GM12878 (cell line): ENCODE measurements at regions not wholly inside any gene's neighbourhood (a gene's known extent, or its start where the extent isn't known, plus 50 kb on each side); places are given as distances from the start of the nearest gene placed in this dataset.

Source experiments
- ATAC-seq: fragments of 200-7000 bp; cut with Tn5 transposase; 3 replicates; pipeline ENCODE4 v1.9.1; 2020; ENCODE audit warnings: mild to moderate bottlenecking, moderate library complexity
- BruUV-seq: library from RNA; stranded (reverse); fragments of 400-500 nt; replicated peaks from 2 replicates; lab custom pipeline; 2021; lab: Mats Ljungman, UMichigan
- CTCF ChIA-PET: fragments of 300-600 bp; sonication (Branson Sonifier 250); formaldehyde crosslinking; extraction: SDS; loops from one replicate; lab custom pipeline; 2021; ENCODE audit warnings: inconsistent platforms; lab: Yijun Ruan, JAX
- POLR2A ChIA-PET: fragments of 350-600 bp; formaldehyde crosslinking; extraction: SDS; loops from one replicate; lab custom pipeline; 2021; ENCODE audit warnings: inconsistent platforms; lab: Charles Lee
- RAD21 ChIA-PET: fragments of 300-600 bp; sonication (Branson Sonifier 250); formaldehyde crosslinking; loops from one replicate; lab custom pipeline; 2023; ENCODE audit warnings: antibody characterized with exemption; ENCODE audit not compliant: unreplicated experiment; lab: Charles Lee
- SMC1A ChIA-PET: fragments of 300-600 bp; sonication (Branson Sonifier 250); formaldehyde crosslinking; loops from one replicate; lab custom pipeline; 2023; ENCODE audit not compliant: unreplicated experiment, uncharacterized antibody; lab: Charles Lee
- DNase-seq: peaks from one replicate; pipeline ENCODE4 v3.0.0-alpha.2; 2011; ENCODE audit warnings: low read depth, low spot score
- FAIRE-seq: peaks from 3 replicates; lab custom pipeline; 2011; peaks lifted over from hg19 to GRCh38; lab: Jason Lieb, UNC
- H2AFZ ChIP-seq: 2 replicates; pipeline ENCODE4 v1.6.0; 2011; ENCODE audit warnings: low read depth, low read length, control low read depth; ENCODE audit not compliant: control insufficient read depth
- H3K27ac ChIP-seq: 2 replicates; pipeline ENCODE4 v1.5.1; 2011; ENCODE audit warnings: control low read depth; ENCODE audit not compliant: control insufficient read depth, insufficient read depth
- H3K27me3 ChIP-seq, 2 experiments: replicated peaks in 1 of 2; 2 replicates each; pipeline versions ENCODE4 v1.6.0 to v1.6.1; 2011; ENCODE audit warnings: low read length in 1 of 2; ENCODE audit not compliant: control insufficient read depth in 2 of 2, insufficient read depth in 2 of 2
- H3K36me3 ChIP-seq, 2 experiments: 2 replicates each; pipeline ENCODE4 v1.5.1; 2011; ENCODE audit warnings: low read length in 1 of 2; ENCODE audit not compliant: control insufficient read depth in 2 of 2, insufficient read depth in 2 of 2
- H3K4me1 ChIP-seq: 2 replicates; pipeline ENCODE4 v1.6.1; 2011; ENCODE audit warnings: mild to moderate bottlenecking, low read length, moderate library complexity, mixed read lengths; ENCODE audit not compliant: control insufficient read depth, insufficient read depth
- H3K4me2 ChIP-seq: 2 replicates; pipeline ENCODE4 v1.6.0; 2011; ENCODE audit warnings: control low read depth; ENCODE audit not compliant: control insufficient read depth, insufficient read depth
- H3K4me3 ChIP-seq: fragments of 200-600 bp; sonication (generic); 2 replicates; pipeline ENCODE4 v1.5.1; 2016
- H3K79me2 ChIP-seq: 2 replicates; pipeline ENCODE4 v1.6.0; 2011; ENCODE audit warnings: low read length; ENCODE audit not compliant: control insufficient read depth, insufficient read depth
- H3K9ac ChIP-seq: 2 replicates; pipeline ENCODE4 v1.8.0; 2011; ENCODE audit warnings: low read length, control low read depth, mixed read lengths; ENCODE audit not compliant: control insufficient read depth, insufficient read depth
- H3K9me3 ChIP-seq: replicated peaks from 3 replicates; pipeline ENCODE4 v1.5.1; 2011; ENCODE audit warnings: mild to moderate bottlenecking, low read length; ENCODE audit not compliant: control insufficient read depth, insufficient read depth
- H4K20me1 ChIP-seq: 2 replicates; pipeline ENCODE4 v1.6.0; 2011; ENCODE audit not compliant: control insufficient read depth, insufficient read depth
- ASH2L ChIP-seq: fragments of 300-600, 200-600 bp; sonication (generic); IDR thresholded peaks from 2 replicates; pipeline ENCODE4 v1.6.1; 2017; ENCODE audit warnings: low read depth, mild to moderate bottlenecking, borderline replicate concordance
- CTCF ChIP-seq, 3 experiments: IDR thresholded peaks in 2 of 3; conservative IDR thresholded peaks in 1 of 3; 2 replicates each; pipeline ENCODE4 v1.5.1; 2011; ENCODE audit warnings: low read depth in 3 of 3, low read length in 3 of 3, mild to moderate bottlenecking in 3 of 3, control low read depth in 2 of 3, moderate library complexity in 2 of 3, inconsistent platforms in 1 of 3, mixed read lengths in 1 of 3; ENCODE audit not compliant: control insufficient read depth in 2 of 3, insufficient read depth in 1 of 3; ENCODE audit errors: extremely low read depth in 1 of 3
- GATAD2B ChIP-seq: fragments of 450-650 bp; conservative IDR thresholded peaks from 2 replicates; pipeline ENCODE4 v1.6.1; 2017; ENCODE audit warnings: low read depth, mild to moderate bottlenecking, moderate library complexity
- IKZF1 ChIP-seq: fragments of 450-650 bp; conservative IDR thresholded peaks from 2 replicates; pipeline ENCODE4 v1.6.1; 2017; ENCODE audit warnings: antibody characterized with exemption, mild to moderate bottlenecking
- IRF4 ChIP-seq: IDR thresholded peaks from 2 replicates; pipeline ENCODE4 v1.6.1; 2011; ENCODE audit warnings: low read depth, low read length
- MEF2B ChIP-seq: fragments of 450-650 bp; IDR thresholded peaks from 2 replicates; pipeline ENCODE4 v1.6.1; 2018; ENCODE audit warnings: mild to moderate bottlenecking, moderate library complexity; ENCODE audit not compliant: partially characterized antibody, poor library complexity, severe bottlenecking
- MTA2 ChIP-seq: fragments of 450-650 bp; IDR thresholded peaks from 2 replicates; pipeline ENCODE4 v1.6.1; 2016; ENCODE audit warnings: low read depth, mild to moderate bottlenecking, moderate library complexity
- MTA3 ChIP-seq: IDR thresholded peaks from 2 replicates; pipeline ENCODE4 v1.6.1; 2012; ENCODE audit warnings: low read length, inconsistent platforms, borderline replicate concordance
- NR2F1 ChIP-seq: fragments of 450-650 bp; conservative IDR thresholded peaks from 2 replicates; pipeline ENCODE4 v1.6.1; 2017; ENCODE audit warnings: mild to moderate bottlenecking
- RAD51 ChIP-seq: fragments of 450-650 bp; IDR thresholded peaks from 2 replicates; pipeline ENCODE4 v1.6.1; 2016; ENCODE audit warnings: moderate library complexity, mild to moderate bottlenecking, inconsistent platforms
- TBL1XR1 ChIP-seq: IDR thresholded peaks from 2 replicates; pipeline ENCODE4 v1.6.1; 2012; ENCODE audit warnings: low read depth, low read length, improper control_type of control experiment
- ZBTB4 ChIP-seq: fragments of 450-650 bp; formaldehyde crosslinking; IDR thresholded peaks from 2 replicates; pipeline ENCODE4 v1.4.0; 2022; ENCODE audit warnings: mild to moderate bottlenecking, moderate library complexity
- ZNF24 ChIP-seq: fragments of 450-650 bp; IDR thresholded peaks from 2 replicates; pipeline ENCODE4 v1.6.1; 2017; ENCODE audit warnings: antibody characterized with exemption, mild to moderate bottlenecking
- WGBS: methylation state at CpG from one replicate; pipeline ENCODE4 v1.1.6; 2016; ENCODE audit warnings: low lambda C conversion rate; ENCODE audit not compliant: insufficient replicate concordance, insufficient coverage; ENCODE audit errors: missing lambda C conversion rate; 5-methylcytosine and 5-hydroxymethylcytosine counted together
- in situ Hi-C: fragments of 300-500 bp; cut with MboI; formaldehyde crosslinking; loops from 9 replicates; pipeline ENCODE4 v1.14.3; 2018; ENCODE audit warnings: mixed read lengths
- intact Hi-C: fragments of 100-400 bp; cut with micrococcal nuclease; formaldehyde crosslinking; loops from one replicate; pipeline ENCODE4 v1.14.2; 2022; ENCODE audit not compliant: unreplicated experiment
- TF ChIP-seq, protein P1 (sequence below): fragments of 450-650 bp; IDR thresholded peaks from 2 replicates; pipeline ENCODE4 v1.6.1; 2017; ENCODE audit warnings: mild to moderate bottlenecking, low read depth, inconsistent platforms; ENCODE audit not compliant: poor library complexity, severe bottlenecking

DNA sequence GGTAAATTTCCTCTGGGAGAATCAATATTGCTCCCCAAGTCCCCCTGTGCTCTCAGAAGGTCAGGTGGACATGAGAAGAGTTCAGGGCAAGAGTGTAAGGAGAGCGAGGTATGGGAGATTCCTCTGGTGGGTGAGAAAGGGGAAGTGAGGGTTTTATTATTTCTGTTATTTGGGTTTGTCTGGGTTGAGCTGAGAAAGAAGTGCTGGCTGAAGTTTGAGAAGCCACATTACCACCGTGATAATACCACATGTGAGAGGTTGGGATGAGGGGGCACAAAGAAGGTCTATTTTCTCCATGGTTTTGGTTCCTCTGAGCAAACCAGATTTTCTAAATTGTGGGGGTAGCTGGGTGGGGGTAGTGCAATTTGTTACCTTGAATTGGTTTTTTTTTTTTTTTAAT, 350.4 kb downstream of the OSTF1 start (continued):
- TF ChIP-seq ZBTB4 (CRISPR knock-in tag) = no peak
- TF ChIP-seq IRF4 = no peak
- no peak for TF ChIP-seq GATAD2B
- TF ChIP-seq MTA2 = peak; percentile 59
- TF ChIP-seq TBL1XR1 = no peak
- TF ChIP-seq ASH2L = no peak
- TF ChIP-seq, protein P1, sequence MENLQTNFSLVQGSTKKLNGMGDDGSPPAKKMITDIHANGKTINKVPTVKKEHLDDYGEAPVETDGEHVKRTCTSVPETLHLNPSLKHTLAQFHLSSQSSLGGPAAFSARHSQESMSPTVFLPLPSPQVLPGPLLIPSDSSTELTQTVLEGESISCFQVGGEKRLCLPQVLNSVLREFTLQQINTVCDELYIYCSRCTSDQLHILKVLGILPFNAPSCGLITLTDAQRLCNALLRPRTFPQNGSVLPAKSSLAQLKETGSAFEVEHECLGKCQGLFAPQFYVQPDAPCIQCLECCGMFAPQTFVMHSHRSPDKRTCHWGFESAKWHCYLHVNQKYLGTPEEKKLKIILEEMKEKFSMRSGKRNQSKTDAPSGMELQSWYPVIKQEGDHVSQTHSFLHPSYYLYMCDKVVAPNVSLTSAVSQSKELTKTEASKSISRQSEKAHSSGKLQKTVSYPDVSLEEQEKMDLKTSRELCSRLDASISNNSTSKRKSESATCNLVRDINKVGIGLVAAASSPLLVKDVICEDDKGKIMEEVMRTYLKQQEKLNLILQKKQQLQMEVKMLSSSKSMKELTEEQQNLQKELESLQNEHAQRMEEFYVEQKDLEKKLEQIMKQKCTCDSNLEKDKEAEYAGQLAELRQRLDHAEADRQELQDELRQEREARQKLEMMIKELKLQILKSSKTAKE = no peak

GRCh38 chr9:75440914-75441313, 352.6 kb downstream of the OSTF1 start:
- no TSS peak for BruUV-seq
- CTCF ChIA-PET = no interaction called here
- no peak overlapping the region for H2AFZ ChIP-seq
- no peak for TF ChIP-seq MTA3
- no peak for TF ChIP-seq ZNF24
- no peak for TF ChIP-seq CTCF (IDR thresholded peaks at IDR 0.05 in 2 of 3, conservative IDR thresholded peaks at IDR 0.05 in 1 of 3; ENCODE audit: control insufficient read depth in 2 of 3, extremely low read depth in 1 of 3, insufficient read depth in 1 of 3, low read depth in 3 of 3, low read length in 3 of 3)
- no peak for TF ChIP-seq ZBTB4 (CRISPR knock-in tag)
- no peak for TF ChIP-seq IKZF1
- no peak for TF ChIP-seq NR2F1
- TF ChIP-seq RAD51 = no peak
- no peak for TF ChIP-seq MEF2B

More at GRCh38 chr9:75440914-75441313, 352.6 kb downstream of the OSTF1 start:
- 14% methylated on average over 4 of the region's 4 CpGs for WGBS
- H3K27ac ChIP-seq = no peak overlapping the region
- POLR2A ChIA-PET = no interaction called here
- FAIRE-seq (no peak), ATAC-seq (no peak), DNase-seq (no peak)
- H4K20me1 ChIP-seq = no peaks in the 10 kb centered on the region
- no peaks in the 10 kb centered on the region for H3K9me3 ChIP-seq
- intact Hi-C loops = loop anchor here (5.0 kb wide), 1 partner anchor 129 kb away; no protein-coding TSS in a partner anchor
- RAD21 ChIA-PET = no interaction called here
- no peak overlapping the region for H3K9ac ChIP-seq
- no peaks in the 10 kb centered on the region for H3K27me3 ChIP-seq
- H3K4me2 ChIP-seq = no peak overlapping the region
- SMC1A ChIA-PET = no interaction called here
- no peaks in the 10 kb centered on the region for H3K36me3 ChIP-seq
- H3K4me1 ChIP-seq = no peaks in the 10 kb centered on the region
- H3K4me3 ChIP-seq = no peak overlapping the region
- no peaks in the 10 kb centered on the region for H3K79me2 ChIP-seq
- in situ Hi-C loops = no loop called here
